HFFc6 (cell line): ENCODE measurements at regions not wholly inside any gene's neighbourhood (a gene's known extent, or its start where the extent isn't known, plus 50 kb on each side); places are given as distances from the start of the nearest gene placed in this dataset.

Source experiments
- DNase-seq: peaks from one replicate; pipeline ENCODE4 v3.0.0-alpha.2; 2018
- H3K27ac Mint-ChIP-seq: 2 replicates; pipeline ENCODE4 v1.8.0; 2020; ENCODE audit warnings: mild to moderate bottlenecking, mixed read lengths
- H3K27me3 Mint-ChIP-seq: 2 replicates; pipeline ENCODE4 v1.8.0; 2021; ENCODE audit warnings: mild to moderate bottlenecking, moderate library complexity, mixed read lengths; ENCODE audit not compliant: insufficient read depth
- H3K36me3 Mint-ChIP-seq: 2 replicates; pipeline ENCODE4 v1.8.0; 2021; ENCODE audit warnings: low read depth, mixed read lengths
- H3K4me1 Mint-ChIP-seq: 2 replicates; pipeline ENCODE4 v1.8.0; 2020; ENCODE audit warnings: low read depth, mixed read lengths
- H3K4me3 Mint-ChIP-seq: 2 replicates; pipeline ENCODE4 v1.8.0; 2020; ENCODE audit warnings: mild to moderate bottlenecking, moderate library complexity, mixed read lengths
- H3K9me3 Mint-ChIP-seq: 2 replicates; pipeline ENCODE4 v1.8.0; 2020; ENCODE audit warnings: mild to moderate bottlenecking, mixed read lengths
- CTCF ChIP-seq: fragments of 200-600 bp; sonication (generic); IDR thresholded peaks from 2 replicates; pipeline ENCODE4 v1.5.0; 2021; ENCODE audit warnings: antibody characterized with exemption, mild to moderate bottlenecking

- no peaks in the 10 kb centered on the region for H3K4me1 Mint-ChIP-seq
- H3K27ac Mint-ChIP-seq: no peak overlapping the region
Observed at GRCh38 chr10:36650274-36650673, 475.1 kb upstream of the ANKRD30A start.

GRCh38 chr10:36647540-36647939 is 477.9 kb upstream of the ANKRD30A start:
- Mint-ChIP-seq H3K36me3 (0 out of 2 replicates have a peak, but pooled peaks cover 8% of the 10 kb centered on the region), H3K27me3 (no peaks in the 10 kb centered on the region), H3K4me1 (no peaks in the 10 kb centered on the region), H3K27ac (no peak overlapping the region), H3K4me3 (no peak overlapping the region), H3K9me3 (peaks cover 14% of the 10 kb centered on the region)
- no peak for TF ChIP-seq CTCF
- no peak for DNase-seq

More at GRCh38 chr10:36650274-36650673, 475.1 kb upstream of the ANKRD30A start:
- no peak for DNase-seq
- TF ChIP-seq CTCF: no peak
- Mint-ChIP-seq H3K9me3 (peaks cover 14% of the 10 kb centered on the region), H3K36me3 (0 out of 2 replicates have a peak, but pooled peaks cover 8% of the 10 kb centered on the region), H3K27me3 (no peaks in the 10 kb centered on the region), H3K4me3 (no peak overlapping the region)

GRCh38 chr10:36640626-36641025 is 484.8 kb upstream of the ANKRD30A start:
- no peaks in the 10 kb centered on the region for H3K27me3 Mint-ChIP-seq
- H3K36me3 Mint-ChIP-seq: no peaks in the 10 kb centered on the region
- H3K27ac Mint-ChIP-seq: no peak overlapping the region
- no peaks in the 10 kb centered on the region for H3K4me1 Mint-ChIP-seq
- no peak for DNase-seq
- no peak overlapping the region for H3K4me3 Mint-ChIP-seq
- peaks cover 13% of the 10 kb centered on the region for H3K9me3 Mint-ChIP-seq
- TF ChIP-seq CTCF: no peak

GRCh38 chr10:36638462-36639155 is 486.8 kb upstream of the ANKRD30A start:
- DNase-seq: no peak
- peaks cover 22% of the 10 kb centered on the region for H3K9me3 Mint-ChIP-seq
- no peak overlapping the region for H3K4me3 Mint-ChIP-seq
- H3K27me3 Mint-ChIP-seq: no peaks in the 10 kb centered on the region
- no peaks in the 10 kb centered on the region for H3K36me3 Mint-ChIP-seq
- TF ChIP-seq CTCF: no peak
- H3K4me1 Mint-ChIP-seq: no peaks in the 10 kb centered on the region
- H3K27ac Mint-ChIP-seq: no peak overlapping the region

GRCh38 chr10:36636879-36637278 is 488.5 kb upstream of the ANKRD30A start:
- Mint-ChIP-seq H3K9me3 (peaks cover 26% of the 10 kb centered on the region), H3K4me3 (no peak overlapping the region), H3K27ac (no peak overlapping the region), H3K4me1 (no peaks in the 10 kb centered on the region), H3K36me3 (no peaks in the 10 kb centered on the region), H3K27me3 (no peaks in the 10 kb centered on the region; the same call in 1 of the 2 replicates)
- no peak for TF ChIP-seq CTCF
- no peak for DNase-seq
